Gastroesophageal sphincter (tissue), 4 donors: ENCODE measurements at regions not wholly inside any gene's neighbourhood (a gene's known extent, or its start where the extent isn't known, plus 50 kb on each side); places are given as distances from the start of the nearest gene placed in this dataset.

ENCODE experiments used
- ATAC-seq: fragments of 150-250 bp; one replicate; pipeline ENCODE4 v1.9.1; 2016; ENCODE audit warnings: mild to moderate bottlenecking, moderate library complexity
- H3K27ac ChIP-seq, 4 donors: fragments of 200-600 bp; sonication (generic) in 3 of 4; 1 replicate in 3 of 4; 2 replicates in 1 of 4; pipeline ENCODE4 v1.5.1; 2016 to 2019
- H3K27me3 ChIP-seq: fragments of 200-600 bp; sonication (generic); one replicate; pipeline ENCODE4 v1.5.1; 2019
- H3K36me3 ChIP-seq, 2 donors: fragments of 200-600 bp; sonication (generic); one replicate each; pipeline ENCODE4 v1.5.1; 2019; ENCODE audit warnings: control low read depth in 1 of 2
- H3K4me1 ChIP-seq, 3 donors: fragments of 200-600 bp; sonication (generic); 1 replicate in 2 of 3; 2 replicates in 1 of 3; pipeline ENCODE4 v1.5.1; 2016 to 2019; ENCODE audit warnings: control low read depth in 2 of 3
- H3K4me3 ChIP-seq, 2 donors: fragments of 200-600 bp; sonication (generic); one replicate each; pipeline ENCODE4 v1.5.1; 2019; ENCODE audit warnings: mild to moderate bottlenecking in 1 of 2, moderate library complexity in 1 of 2
- H3K9me3 ChIP-seq, 3 donors: fragments of 200-600 bp; sonication (generic); one replicate each; pipeline ENCODE4 v1.5.1; 2017 to 2019; ENCODE audit warnings: control low read depth in 2 of 3
- EP300 ChIP-seq: sonication (generic); formaldehyde crosslinking; IDR thresholded peaks from one replicate; pipeline ENCODE4 v1.6.1; 2017; ENCODE audit warnings: antibody characterized with exemption, mild to moderate bottlenecking
- POLR2A ChIP-seq, 2 donors: fragments of 450-650 bp; IDR thresholded peaks; one replicate each; pipeline ENCODE4 v1.6.1; 2017; ENCODE audit warnings: antibody characterized with exemption in 2 of 2, mild to moderate bottlenecking in 2 of 2, moderate library complexity in 1 of 2
- POLR2AphosphoS5 ChIP-seq: sonication (generic); formaldehyde crosslinking; IDR thresholded peaks from one replicate; pipeline ENCODE4 v1.6.1; 2017; ENCODE audit warnings: antibody characterized with exemption
- WGBS, 2 donors: methylation state at CpG; one replicate each; pipeline ENCODE4 v1.1.5; 2018; ENCODE audit warnings: low coverage in 1 of 2; 5-methylcytosine and 5-hydroxymethylcytosine counted together
- TF ChIP-seq, protein P1 (sequence below), 4 experiments: fragments of 200-600 bp in 2 of 4; fragments of 450-650 bp in 2 of 4; sonication (generic) in 1 of 4; IDR thresholded peaks; one replicate each; pipeline ENCODE4 v1.5.1; 2017 to 2019; ENCODE audit warnings: antibody characterized with exemption in 4 of 4, mild to moderate bottlenecking in 2 of 4, moderate library complexity in 2 of 4

DNA sequence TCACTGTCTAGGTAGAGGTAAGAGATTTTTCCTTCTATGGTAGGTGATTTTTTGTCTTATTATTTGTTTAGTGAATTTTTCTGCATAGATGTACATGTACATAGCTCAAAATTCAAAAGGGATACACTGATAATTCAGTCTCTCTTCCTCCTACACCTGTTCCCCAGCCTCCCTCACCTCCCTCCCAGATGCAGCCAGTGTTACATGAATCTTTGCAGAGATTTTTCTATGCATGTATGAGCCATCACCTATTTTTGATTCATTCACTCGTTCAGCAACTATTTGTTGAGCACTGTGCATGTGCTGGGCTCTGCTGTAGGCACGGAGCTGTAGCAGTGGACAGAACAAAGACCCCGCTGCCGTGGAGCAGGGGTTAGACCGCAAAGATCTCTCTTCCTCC, 218.9 kb downstream of the AACS start:
- H3K27me3 ChIP-seq: peaks cover 19% of the 10 kb centered on the region
- peaks cover 0 to 6% (median 0%) of the 10 kb centered on the region in 3 donors for H3K9me3 ChIP-seq
- H3K36me3 ChIP-seq: no peaks in the 10 kb centered on the region
- H3K27ac ChIP-seq: no peak overlapping the region
- TF ChIP-seq EP300 (no peak), POLR2A (IDR thresholded peaks at IDR 0.05) (no peak), POLR2AphosphoS5 (no peak)
- TF ChIP-seq, protein P1, sequence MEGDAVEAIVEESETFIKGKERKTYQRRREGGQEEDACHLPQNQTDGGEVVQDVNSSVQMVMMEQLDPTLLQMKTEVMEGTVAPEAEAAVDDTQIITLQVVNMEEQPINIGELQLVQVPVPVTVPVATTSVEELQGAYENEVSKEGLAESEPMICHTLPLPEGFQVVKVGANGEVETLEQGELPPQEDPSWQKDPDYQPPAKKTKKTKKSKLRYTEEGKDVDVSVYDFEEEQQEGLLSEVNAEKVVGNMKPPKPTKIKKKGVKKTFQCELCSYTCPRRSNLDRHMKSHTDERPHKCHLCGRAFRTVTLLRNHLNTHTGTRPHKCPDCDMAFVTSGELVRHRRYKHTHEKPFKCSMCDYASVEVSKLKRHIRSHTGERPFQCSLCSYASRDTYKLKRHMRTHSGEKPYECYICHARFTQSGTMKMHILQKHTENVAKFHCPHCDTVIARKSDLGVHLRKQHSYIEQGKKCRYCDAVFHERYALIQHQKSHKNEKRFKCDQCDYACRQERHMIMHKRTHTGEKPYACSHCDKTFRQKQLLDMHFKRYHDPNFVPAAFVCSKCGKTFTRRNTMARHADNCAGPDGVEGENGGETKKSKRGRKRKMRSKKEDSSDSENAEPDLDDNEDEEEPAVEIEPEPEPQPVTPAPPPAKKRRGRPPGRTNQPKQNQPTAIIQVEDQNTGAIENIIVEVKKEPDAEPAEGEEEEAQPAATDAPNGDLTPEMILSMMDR (IDR thresholded peaks at IDR 0.05): no peak
- ATAC-seq: no peak
- H3K4me3 ChIP-seq: no peak overlapping the region
- H3K4me1 ChIP-seq: no peaks in the 10 kb centered on the region
- 40 to 95% methylated on average over 1 to 5 of the region's 5 CpGs for WGBS, 2 donors

DNA sequence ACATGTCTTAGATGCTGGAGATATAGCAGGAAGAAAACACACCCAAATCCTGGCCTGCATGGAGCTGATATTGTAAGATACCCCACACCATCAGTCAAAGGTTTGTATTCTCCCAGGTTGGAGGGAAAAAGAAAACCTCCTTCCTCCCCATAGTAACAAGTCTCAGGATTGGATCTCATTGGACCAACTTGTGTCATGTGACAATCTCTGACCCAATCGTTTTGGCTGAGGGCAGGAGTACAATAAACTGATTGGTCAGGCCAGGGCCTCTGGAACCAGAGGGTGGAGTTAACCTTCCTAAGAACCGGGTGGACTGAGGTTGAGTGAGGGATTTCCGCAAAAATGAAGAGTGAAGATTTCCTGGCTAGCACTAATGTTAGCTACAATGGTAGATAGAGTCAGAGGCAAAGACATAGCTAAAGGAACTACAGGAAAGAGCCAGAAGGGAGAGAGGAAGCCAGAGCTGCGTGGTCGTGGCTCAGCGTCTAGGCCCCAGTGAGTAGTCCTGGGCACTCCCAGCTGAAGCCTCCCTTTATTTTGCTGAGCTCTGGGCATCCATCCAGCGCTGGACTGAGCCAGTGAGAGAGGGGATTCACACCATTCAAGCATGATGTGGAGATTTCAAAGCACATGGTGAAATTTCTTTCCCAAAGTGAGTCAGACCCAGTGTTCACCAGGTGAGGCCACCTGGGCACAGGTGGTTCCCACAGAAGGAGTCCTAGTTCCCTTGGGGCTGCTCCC, 219.9 kb downstream of the AACS start:
- H3K36me3 ChIP-seq: no peaks in the 10 kb centered on the region
- H3K9me3 ChIP-seq: peaks cover 0 to 6% (median 0%) of the 10 kb centered on the region in 3 donors
- no peak for TF ChIP-seq EP300
- TF ChIP-seq POLR2A (IDR thresholded peaks at IDR 0.05): no peak
- TF ChIP-seq, protein P1 (IDR thresholded peaks at IDR 0.05): no peak
- no peak for TF ChIP-seq POLR2AphosphoS5
- H3K4me3 ChIP-seq: no peak overlapping the region
- H3K4me1 ChIP-seq: no peaks in the 10 kb centered on the region
- no peak for ATAC-seq
- peaks cover 14% of the 10 kb centered on the region for H3K27me3 ChIP-seq
- 60 to 66% methylated on average over 6 to 7 of the region's 7 CpGs for WGBS, 2 donors
- H3K27ac ChIP-seq: no peak overlapping the region

DNA sequence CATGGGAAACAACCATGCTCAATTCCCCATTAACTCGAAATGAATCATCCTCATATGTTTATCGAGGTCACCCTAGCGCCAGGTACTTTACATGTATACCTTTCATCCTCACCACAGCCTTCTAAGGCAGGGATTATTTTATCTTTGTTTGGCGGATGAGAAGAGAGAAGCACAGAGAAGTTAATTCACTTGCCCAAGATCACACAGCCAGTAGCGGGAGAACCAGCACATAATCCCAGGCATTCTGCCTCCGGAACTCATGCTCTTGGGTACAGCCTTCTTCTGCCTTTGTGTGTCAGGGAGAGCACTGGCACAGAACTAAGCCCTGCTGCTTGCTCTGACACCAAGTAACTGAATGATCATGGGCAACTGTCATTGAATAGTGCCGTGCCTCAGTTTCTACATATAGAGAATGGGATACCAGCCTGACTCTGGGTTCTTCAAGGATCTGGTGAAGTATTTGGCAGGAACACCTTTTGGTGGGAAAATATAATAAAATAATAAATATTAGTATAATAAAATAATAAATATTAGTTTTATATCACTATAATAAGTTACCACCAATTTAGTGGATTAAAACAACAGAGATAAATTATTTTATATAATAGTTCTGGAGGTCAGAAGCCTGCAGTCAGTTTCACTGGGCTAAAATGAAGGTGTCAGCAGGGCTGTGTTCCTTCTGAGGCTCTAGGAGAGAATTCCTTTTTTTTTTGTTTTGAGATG, 220.9 kb downstream of the AACS start:
- WGBS, 2 donors: 89 to 100% methylated on average over 4 to 7 of the region's 7 CpGs

DNA sequence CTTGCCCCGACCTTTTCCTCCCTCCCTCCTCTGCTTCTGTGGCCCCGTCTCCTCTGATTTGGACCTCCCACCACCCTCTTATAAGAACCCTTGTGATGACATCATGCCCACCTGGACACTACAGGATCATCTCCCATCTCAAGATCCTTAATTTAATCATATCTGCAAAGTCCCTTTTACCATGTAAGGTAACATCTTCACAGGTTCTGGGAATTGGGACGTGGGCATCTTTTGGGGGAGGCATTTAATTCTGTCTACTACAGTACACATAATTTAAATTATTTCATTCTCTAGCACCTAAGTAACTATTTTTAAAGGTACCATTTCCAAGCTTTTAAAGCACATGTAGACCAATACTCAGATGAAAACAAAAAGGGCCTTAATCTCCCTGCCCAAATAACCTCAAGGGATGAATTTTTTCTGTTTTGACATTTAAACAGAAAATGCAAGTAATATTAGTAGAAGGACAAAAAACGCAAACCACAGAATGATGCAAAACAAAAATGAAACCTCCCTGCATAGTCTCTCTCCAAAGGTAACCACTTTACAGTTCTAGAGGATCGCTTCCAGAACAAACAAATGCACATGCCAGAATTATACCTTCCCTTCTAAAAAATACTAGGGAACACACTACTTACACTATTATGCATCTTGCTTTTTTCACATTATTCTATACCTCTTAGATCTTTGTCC, 222.1 kb downstream of the AACS start:
- H3K27ac ChIP-seq: no peak overlapping the region
- no peak for TF ChIP-seq EP300
- no peaks in the 10 kb centered on the region for H3K27me3 ChIP-seq
- H3K4me3 ChIP-seq: no peak overlapping the region
- H3K9me3 ChIP-seq: peaks cover 0 to 6% (median 0%) of the 10 kb centered on the region in 3 donors
- no peaks in the 10 kb centered on the region for H3K36me3 ChIP-seq
- ATAC-seq: no peak
- no peaks in the 10 kb centered on the region for H3K4me1 ChIP-seq
- WGBS, 2 donors: 65 to 76% methylated on average over 4 to 5 of the region's 5 CpGs

More for the DNA sequence above, 220.9 kb downstream of the AACS start:
- no peak for ATAC-seq
- H3K4me3 ChIP-seq: no peak overlapping the region
- peaks cover 0 to 6% (median 0%) of the 10 kb centered on the region in 3 donors for H3K9me3 ChIP-seq
- no peak for TF ChIP-seq POLR2A (IDR thresholded peaks at IDR 0.05)
- no peak for TF ChIP-seq POLR2AphosphoS5
- TF ChIP-seq, protein P1 (IDR thresholded peaks at IDR 0.05): no peak
- TF ChIP-seq EP300: no peak
- no peak overlapping the region for H3K27ac ChIP-seq
- no peaks in the 10 kb centered on the region for H3K36me3 ChIP-seq
- peaks cover 3% of the 10 kb centered on the region for H3K27me3 ChIP-seq
- H3K4me1 ChIP-seq: no peaks in the 10 kb centered on the region
